GM10266 (cell line): ENCODE measurements at regions not wholly inside any gene's neighbourhood (a gene's known extent, or its start where the extent isn't known, plus 50 kb on each side); places are given as distances from the start of the nearest gene placed in this dataset.

Source experiments
- DNase-seq: peaks from one replicate; pipeline ENCODE4 v3.0.0; 2012; ENCODE audit errors: extremely low spot score
- CTCF ChIP-seq: IDR thresholded peaks from 2 replicates; pipeline ENCODE4 v1.5.1; 2012; ENCODE audit warnings: mild to moderate bottlenecking, low read depth; ENCODE audit not compliant: control insufficient read depth, insufficient read depth; ENCODE audit errors: missing control alignments

GRCh38 chr6:149196091-149196490 is 121.4 kb upstream of the TAB2 start:
- TF ChIP-seq CTCF, result no peak

GRCh38 chr6:149197482-149197881 is 120.0 kb upstream of the TAB2 start:
- TF ChIP-seq CTCF, result no peak

More at GRCh38 chr6:149196091-149196490, 121.4 kb upstream of the TAB2 start:
- DNase-seq, result no peak

GRCh38 chr6:149198265-149198664 is 119.2 kb upstream of the TAB2 start:
- no peak for DNase-seq
- no peak for TF ChIP-seq CTCF

More at GRCh38 chr6:149197482-149197881, 120.0 kb upstream of the TAB2 start:
- DNase-seq, result no peak

GRCh38 chr6:149200282-149200945 is 117.1 kb upstream of the TAB2 start:
- TF ChIP-seq CTCF, result no peak
- no peak for DNase-seq

- TF ChIP-seq CTCF, result no peak
Observed at GRCh38 chr6:149201068-149201655, 116.3 kb upstream of the TAB2 start.

GRCh38 chr6:149202100-149202499 is 115.4 kb upstream of the TAB2 start:
- no peak for DNase-seq
- TF ChIP-seq CTCF, result no peak

More at GRCh38 chr6:149201068-149201655, 116.3 kb upstream of the TAB2 start:
- no peak for DNase-seq

- no peak for DNase-seq
- TF ChIP-seq CTCF, result no peak
Observed at GRCh38 chr6:149202952-149203351, 114.6 kb upstream of the TAB2 start.
